ENCODE measurements at regions not wholly inside any gene's neighbourhood (a gene's known extent, or its start where the extent isn't known, plus 50 kb on each side); places are given as distances from the start of the nearest gene placed in this dataset.

GRCh38 chrX:39848243-39848642, 249.5 kb downstream of the BCOR start:
- no peaks in the 10 kb centered on the region for H3K9me2 ChIP-seq (ENCODE audit: insufficient read depth, low read length)
- no peak overlapping the region for H3K4me3 ChIP-seq (ENCODE audit: low read length)
- no peaks in the 10 kb centered on the region for H4K20me1 ChIP-seq (ENCODE audit: insufficient read depth)
- H3K36me3 ChIP-seq (ENCODE audit: insufficient read depth, low read length) = no peaks in the 10 kb centered on the region
- no peaks in the 10 kb centered on the region for H3F3A ChIP-seq (ENCODE audit: insufficient read depth, low read length, poor library complexity, severe bottlenecking)
- no peak overlapping the region for H3K27ac ChIP-seq (ENCODE audit: low read length)
- H3K27me3 ChIP-seq (ENCODE audit: insufficient read depth, low read depth, low read length) = no peaks in the 10 kb centered on the region
- no peak overlapping the region for H2AFZ ChIP-seq (ENCODE audit: low read depth, low read length)
- TF ChIP-seq POLR2AphosphoS5 (IDR thresholded peaks at IDR 0.05) = no peak
- TF ChIP-seq CTCF (IDR thresholded peaks at IDR 0.05; ENCODE audit: poor library complexity, severe bottlenecking) = no peak
- TF ChIP-seq RAD21 (conservative IDR thresholded peaks at IDR 0.05) = no peak
- TF ChIP-seq, protein P1, sequence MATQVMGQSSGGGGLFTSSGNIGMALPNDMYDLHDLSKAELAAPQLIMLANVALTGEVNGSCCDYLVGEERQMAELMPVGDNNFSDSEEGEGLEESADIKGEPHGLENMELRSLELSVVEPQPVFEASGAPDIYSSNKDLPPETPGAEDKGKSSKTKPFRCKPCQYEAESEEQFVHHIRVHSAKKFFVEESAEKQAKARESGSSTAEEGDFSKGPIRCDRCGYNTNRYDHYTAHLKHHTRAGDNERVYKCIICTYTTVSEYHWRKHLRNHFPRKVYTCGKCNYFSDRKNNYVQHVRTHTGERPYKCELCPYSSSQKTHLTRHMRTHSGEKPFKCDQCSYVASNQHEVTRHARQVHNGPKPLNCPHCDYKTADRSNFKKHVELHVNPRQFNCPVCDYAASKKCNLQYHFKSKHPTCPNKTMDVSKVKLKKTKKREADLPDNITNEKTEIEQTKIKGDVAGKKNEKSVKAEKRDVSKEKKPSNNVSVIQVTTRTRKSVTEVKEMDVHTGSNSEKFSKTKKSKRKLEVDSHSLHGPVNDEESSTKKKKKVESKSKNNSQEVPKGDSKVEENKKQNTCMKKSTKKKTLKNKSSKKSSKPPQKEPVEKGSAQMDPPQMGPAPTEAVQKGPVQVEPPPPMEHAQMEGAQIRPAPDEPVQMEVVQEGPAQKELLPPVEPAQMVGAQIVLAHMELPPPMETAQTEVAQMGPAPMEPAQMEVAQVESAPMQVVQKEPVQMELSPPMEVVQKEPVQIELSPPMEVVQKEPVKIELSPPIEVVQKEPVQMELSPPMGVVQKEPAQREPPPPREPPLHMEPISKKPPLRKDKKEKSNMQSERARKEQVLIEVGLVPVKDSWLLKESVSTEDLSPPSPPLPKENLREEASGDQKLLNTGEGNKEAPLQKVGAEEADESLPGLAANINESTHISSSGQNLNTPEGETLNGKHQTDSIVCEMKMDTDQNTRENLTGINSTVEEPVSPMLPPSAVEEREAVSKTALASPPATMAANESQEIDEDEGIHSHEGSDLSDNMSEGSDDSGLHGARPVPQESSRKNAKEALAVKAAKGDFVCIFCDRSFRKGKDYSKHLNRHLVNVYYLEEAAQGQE (IDR thresholded peaks at IDR 0.05; ENCODE audit: borderline replicate concordance) = no peak
- no peak for TF ChIP-seq EZH2 (IDR thresholded peaks at IDR 0.05; ENCODE audit: borderline replicate concordance, insufficient read depth, low read length, poor library complexity, severe bottlenecking)
- no peak for TF ChIP-seq SMC3 (conservative IDR thresholded peaks at IDR 0.05; ENCODE audit: poor library complexity)
- no peak for TF ChIP-seq MXI1 (conservative IDR thresholded peaks at IDR 0.05; ENCODE audit: poor library complexity, severe bottlenecking)
- no peak for TF ChIP-seq TAF1 (IDR thresholded peaks at IDR 0.05; ENCODE audit: low read depth)
- no peak for TF ChIP-seq EP300 (conservative IDR thresholded peaks at IDR 0.05; ENCODE audit: poor library complexity, severe bottlenecking)
- H3K9ac ChIP-seq (ENCODE audit: low read length) = no peak overlapping the region
- no peaks in the 10 kb centered on the region for H3K79me2 ChIP-seq (replicated peaks; ENCODE audit: insufficient read depth, low read length)
- no peak overlapping the region for H3K4me2 ChIP-seq (ENCODE audit: low read length)
- H3K9me3 ChIP-seq (ENCODE audit: low read length) = no peaks in the 10 kb centered on the region

DNA sequence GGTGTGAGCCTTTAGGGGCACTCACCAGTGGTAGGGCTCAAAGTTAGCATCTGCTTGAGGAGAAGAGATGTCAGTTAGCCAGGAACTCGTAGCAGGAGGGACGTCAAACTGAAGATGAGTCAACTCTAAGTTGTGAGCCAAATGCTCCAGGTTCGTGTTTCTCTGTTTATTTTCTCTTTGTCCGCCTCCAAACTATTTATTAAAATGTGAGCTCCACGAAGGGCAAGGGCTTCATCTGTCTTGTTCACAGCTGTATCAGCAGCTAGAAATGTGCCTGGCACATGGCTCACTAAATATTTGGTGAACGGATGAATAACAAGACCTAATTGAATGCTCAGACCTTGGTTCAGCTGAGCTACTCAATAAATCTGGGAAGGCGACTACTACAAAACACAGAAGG, 248.9 kb downstream of the BCOR start:
- Histone ChIP-seq H3K9me3 (ENCODE audit: low read length) (no peaks in the 10 kb centered on the region), H3K4me3 (ENCODE audit: low read length) (no peak overlapping the region), H3K27me3 (ENCODE audit: insufficient read depth, low read depth, low read length) (no peaks in the 10 kb centered on the region), H3F3A (ENCODE audit: insufficient read depth, low read length, poor library complexity, severe bottlenecking) (no peaks in the 10 kb centered on the region), H4K20me1 (ENCODE audit: insufficient read depth) (no peaks in the 10 kb centered on the region), H3K4me2 (ENCODE audit: low read length) (no peak overlapping the region), H2AFZ (ENCODE audit: low read depth, low read length) (no peak overlapping the region), H3K9ac (ENCODE audit: low read length) (no peak overlapping the region), H3K27ac (ENCODE audit: low read length) (no peak overlapping the region), H3K79me2 (replicated peaks; ENCODE audit: insufficient read depth, low read length) (no peaks in the 10 kb centered on the region), H3K9me2 (ENCODE audit: insufficient read depth, low read length) (no peaks in the 10 kb centered on the region), H3K36me3 (ENCODE audit: insufficient read depth, low read length) (no peaks in the 10 kb centered on the region)
- no peak for TF ChIP-seq POLR2AphosphoS5 (IDR thresholded peaks at IDR 0.05)

DNA sequence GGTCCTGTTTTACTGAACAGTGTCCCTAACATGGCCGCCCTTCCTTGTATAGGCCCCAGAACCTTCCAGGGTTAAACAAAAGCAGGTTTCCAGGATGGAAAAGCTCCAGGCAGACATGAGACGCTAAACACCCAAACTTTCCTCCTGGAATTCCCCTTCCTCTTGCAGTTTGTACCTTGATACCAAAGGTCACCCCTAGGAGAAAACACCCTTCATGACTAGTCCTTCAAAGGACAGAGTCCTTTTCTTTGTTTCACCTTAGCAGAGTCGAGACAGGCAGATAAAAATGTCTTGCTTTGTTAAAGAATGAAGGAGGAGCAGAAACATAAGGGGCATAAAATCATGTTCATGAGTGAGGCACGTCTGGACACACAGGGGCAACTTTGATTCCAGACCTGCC, 247.5 kb downstream of the BCOR start:
- no peak for TF ChIP-seq RAD21 (conservative IDR thresholded peaks at IDR 0.05)
- no peak for TF ChIP-seq MXI1 (conservative IDR thresholded peaks at IDR 0.05; ENCODE audit: poor library complexity, severe bottlenecking)
- TF ChIP-seq, protein P1 (IDR thresholded peaks at IDR 0.05; ENCODE audit: borderline replicate concordance) = no peak
- no peak for TF ChIP-seq EP300 (conservative IDR thresholded peaks at IDR 0.05; ENCODE audit: poor library complexity, severe bottlenecking)
- no peak for TF ChIP-seq EZH2 (IDR thresholded peaks at IDR 0.05; ENCODE audit: borderline replicate concordance, insufficient read depth, low read length, poor library complexity, severe bottlenecking)
- TF ChIP-seq CTCF (IDR thresholded peaks at IDR 0.05; ENCODE audit: poor library complexity, severe bottlenecking) = no peak
- no peak for TF ChIP-seq SMC3 (conservative IDR thresholded peaks at IDR 0.05; ENCODE audit: poor library complexity)
- TF ChIP-seq POLR2AphosphoS5 (IDR thresholded peaks at IDR 0.05) = no peak
- TF ChIP-seq TAF1 (IDR thresholded peaks at IDR 0.05; ENCODE audit: low read depth) = no peak
- no peak overlapping the region for H3K4me2 ChIP-seq (ENCODE audit: low read length)

More for the DNA sequence above, 247.5 kb downstream of the BCOR start:
- no peaks in the 10 kb centered on the region for H4K20me1 ChIP-seq (ENCODE audit: insufficient read depth)
- H3K27ac ChIP-seq (ENCODE audit: low read length) = no peak overlapping the region
- no peaks in the 10 kb centered on the region for H3K27me3 ChIP-seq (ENCODE audit: insufficient read depth, low read depth, low read length)
- H3K36me3 ChIP-seq (ENCODE audit: insufficient read depth, low read length) = no peaks in the 10 kb centered on the region
- no peaks in the 10 kb centered on the region for H3K9me2 ChIP-seq (ENCODE audit: insufficient read depth, low read length)
- H3K9ac ChIP-seq (ENCODE audit: low read length) = no peak overlapping the region
- no peak overlapping the region for H2AFZ ChIP-seq (ENCODE audit: low read depth, low read length)
- no peaks in the 10 kb centered on the region for H3K79me2 ChIP-seq (replicated peaks; ENCODE audit: insufficient read depth, low read length)
- no peaks in the 10 kb centered on the region for H3F3A ChIP-seq (ENCODE audit: insufficient read depth, low read length, poor library complexity, severe bottlenecking)
- H3K4me3 ChIP-seq (ENCODE audit: low read length) = no peak overlapping the region
- no peaks in the 10 kb centered on the region for H3K9me3 ChIP-seq (ENCODE audit: low read length)
